Ectodermal cell (in vitro differentiated cells): ENCODE measurements at regions not wholly inside any gene's neighbourhood (a gene's known extent, or its start where the extent isn't known, plus 50 kb on each side); places are given as distances from the start of the nearest gene placed in this dataset.

ENCODE experiments used
- H3K27ac ChIP-seq: 2 replicates; pipeline ENCODE4 v1.7.0; 2013; ENCODE audit warnings: mild to moderate bottlenecking, low read depth, low read length; ENCODE audit not compliant: insufficient read depth, poor library complexity, severe bottlenecking
- H3K27me3 ChIP-seq: 2 replicates; pipeline ENCODE4 v1.7.0; 2013; ENCODE audit warnings: mild to moderate bottlenecking, low read length; ENCODE audit not compliant: insufficient read depth, control insufficient read depth, poor library complexity, severe bottlenecking
- H3K36me3 ChIP-seq: one replicate; pipeline ENCODE4 v1.7.0; 2013; ENCODE audit warnings: low read length; ENCODE audit not compliant: control insufficient read depth, insufficient read depth
- H3K4me1 ChIP-seq: one replicate; pipeline ENCODE4 v1.7.0; 2013; ENCODE audit warnings: low read length; ENCODE audit not compliant: control insufficient read depth, insufficient read depth
- H3K4me3 ChIP-seq: 2 replicates; pipeline ENCODE4 v1.7.0; 2013; ENCODE audit warnings: low read depth, low read length, control low read depth; ENCODE audit not compliant: insufficient read depth
- H3K9me3 ChIP-seq: 2 replicates; pipeline ENCODE4 v1.7.0; 2013; ENCODE audit warnings: mild to moderate bottlenecking, low read length, moderate library complexity; ENCODE audit not compliant: control insufficient read depth
- WGBS, 2 experiments: methylation state at CpG; one replicate each; pipeline ENCODE4 v1.1.7; 2013; ENCODE audit warnings: missing lambda C conversion rate in 2 of 2; 5-methylcytosine and 5-hydroxymethylcytosine counted together

- H3K9me3 ChIP-seq, result no peaks in the 10 kb centered on the region
- no peak overlapping the region for H3K27ac ChIP-seq
- no peak overlapping the region for H3K4me3 ChIP-seq
- H3K4me1 ChIP-seq, result no peaks in the 10 kb centered on the region
- no peaks in the 10 kb centered on the region for H3K27me3 ChIP-seq
- H3K36me3 ChIP-seq, result no peaks in the 10 kb centered on the region
- WGBS, 2 experiments, result 92 to 95% methylated on average over 1 to 3 of the region's 3 CpGs
Observed at GRCh38 chr1:87795615-87796337, 467.1 kb downstream of the LMO4 start.

GRCh38 chr1:87796471-87796901 is 467.8 kb downstream of the LMO4 start:
- no peaks in the 10 kb centered on the region for H3K27me3 ChIP-seq
- 95 to 98% methylated on average over 9 of the region's 9 CpGs for WGBS, 2 experiments
- no peak overlapping the region for H3K4me3 ChIP-seq
- no peaks in the 10 kb centered on the region for H3K9me3 ChIP-seq
- H3K36me3 ChIP-seq, result no peaks in the 10 kb centered on the region
- no peak overlapping the region for H3K27ac ChIP-seq
- H3K4me1 ChIP-seq, result no peaks in the 10 kb centered on the region

- H3K9me3 ChIP-seq, result no peaks in the 10 kb centered on the region
- no peak overlapping the region for H3K27ac ChIP-seq
- no peaks in the 10 kb centered on the region for H3K4me1 ChIP-seq
- no peaks in the 10 kb centered on the region for H3K27me3 ChIP-seq
- H3K4me3 ChIP-seq, result no peak overlapping the region
- 94 to 95% methylated on average over 7 of the region's 7 CpGs for WGBS, 2 experiments
- H3K36me3 ChIP-seq, result no peaks in the 10 kb centered on the region
Observed at GRCh38 chr1:87799451-87799850, 470.8 kb downstream of the LMO4 start.

GRCh38 chr1:87800006-87800405 is 471.3 kb downstream of the LMO4 start:
- Histone ChIP-seq H3K36me3 (no peaks in the 10 kb centered on the region), H3K4me1 (no peaks in the 10 kb centered on the region), H3K9me3 (no peaks in the 10 kb centered on the region), H3K27me3 (no peaks in the 10 kb centered on the region), H3K4me3 (no peak overlapping the region), H3K27ac (no peak overlapping the region)

- Histone ChIP-seq H3K9me3 (no peaks in the 10 kb centered on the region), H3K4me3 (no peak overlapping the region), H3K27me3 (no peaks in the 10 kb centered on the region), H3K36me3 (no peaks in the 10 kb centered on the region), H3K27ac (no peak overlapping the region), H3K4me1 (no peaks in the 10 kb centered on the region)
Observed at GRCh38 chr1:87803375-87803774, 474.7 kb downstream of the LMO4 start.

- Histone ChIP-seq H3K27ac (no peak overlapping the region), H3K9me3 (no peaks in the 10 kb centered on the region), H3K36me3 (no peaks in the 10 kb centered on the region), H3K4me1 (no peaks in the 10 kb centered on the region), H3K27me3 (no peaks in the 10 kb centered on the region), H3K4me3 (no peak overlapping the region)
- 100% methylated on average over 1 of the region's 2 CpGs; no CpG with 5 or more reads in 1 of the 2 experiments for WGBS, 2 experiments
Observed at GRCh38 chr1:87804128-87804527, 475.4 kb downstream of the LMO4 start.

GRCh38 chr1:87805666-87806378 is 477.1 kb downstream of the LMO4 start:
- Histone ChIP-seq H3K27me3 (no peaks in the 10 kb centered on the region), H3K9me3 (no peaks in the 10 kb centered on the region), H3K36me3 (no peaks in the 10 kb centered on the region), H3K27ac (no peak overlapping the region), H3K4me3 (no peak overlapping the region), H3K4me1 (no peaks in the 10 kb centered on the region)
- 93 to 95% methylated on average over 14 of the region's 14 CpGs for WGBS, 2 experiments

GRCh38 chr1:87806379-87807094 is 477.9 kb downstream of the LMO4 start:
- no peaks in the 10 kb centered on the region for H3K36me3 ChIP-seq
- no peak overlapping the region for H3K4me3 ChIP-seq
- H3K27me3 ChIP-seq, result no peaks in the 10 kb centered on the region
- 88 to 90% methylated on average over 3 to 6 of the region's 6 CpGs for WGBS, 2 experiments
- H3K27ac ChIP-seq, result no peak overlapping the region
- H3K9me3 ChIP-seq, result no peaks in the 10 kb centered on the region
- H3K4me1 ChIP-seq, result no peaks in the 10 kb centered on the region

GRCh38 chr1:87810166-87810565 is 481.5 kb downstream of the LMO4 start:
- Histone ChIP-seq H3K36me3 (no peaks in the 10 kb centered on the region), H3K4me1 (no peaks in the 10 kb centered on the region), H3K9me3 (no peaks in the 10 kb centered on the region), H3K27ac (no peak overlapping the region), H3K4me3 (no peak overlapping the region), H3K27me3 (no peaks in the 10 kb centered on the region)
- 89 to 96% methylated on average over 1 of the region's 1 CpG for WGBS, 2 experiments

- Histone ChIP-seq H3K9me3 (no peaks in the 10 kb centered on the region), H3K27ac (no peak overlapping the region)
- 89 to 98% methylated on average over 4 to 5 of the region's 6 CpGs for WGBS, 2 experiments
Observed at GRCh38 chr1:87812871-87813577, 484.3 kb downstream of the LMO4 start.

More at GRCh38 chr1:87812871-87813577, 484.3 kb downstream of the LMO4 start:
- Histone ChIP-seq H3K4me1 (no peaks in the 10 kb centered on the region), H3K36me3 (no peaks in the 10 kb centered on the region), H3K27me3 (no peaks in the 10 kb centered on the region), H3K4me3 (no peak overlapping the region)
